GM21786 (cell line): ENCODE measurements at regions not wholly inside any gene's neighbourhood (a gene's known extent, or its start where the extent isn't known, plus 50 kb on each side); places are given as distances from the start of the nearest gene placed in this dataset.

Source experiments
- ATAC-seq: cut with Tn5 transposase; IDR thresholded peaks from one replicate; pipeline ENCODE4 v1.9.1; 2021; ENCODE audit not compliant: unreplicated experiment

DNA sequence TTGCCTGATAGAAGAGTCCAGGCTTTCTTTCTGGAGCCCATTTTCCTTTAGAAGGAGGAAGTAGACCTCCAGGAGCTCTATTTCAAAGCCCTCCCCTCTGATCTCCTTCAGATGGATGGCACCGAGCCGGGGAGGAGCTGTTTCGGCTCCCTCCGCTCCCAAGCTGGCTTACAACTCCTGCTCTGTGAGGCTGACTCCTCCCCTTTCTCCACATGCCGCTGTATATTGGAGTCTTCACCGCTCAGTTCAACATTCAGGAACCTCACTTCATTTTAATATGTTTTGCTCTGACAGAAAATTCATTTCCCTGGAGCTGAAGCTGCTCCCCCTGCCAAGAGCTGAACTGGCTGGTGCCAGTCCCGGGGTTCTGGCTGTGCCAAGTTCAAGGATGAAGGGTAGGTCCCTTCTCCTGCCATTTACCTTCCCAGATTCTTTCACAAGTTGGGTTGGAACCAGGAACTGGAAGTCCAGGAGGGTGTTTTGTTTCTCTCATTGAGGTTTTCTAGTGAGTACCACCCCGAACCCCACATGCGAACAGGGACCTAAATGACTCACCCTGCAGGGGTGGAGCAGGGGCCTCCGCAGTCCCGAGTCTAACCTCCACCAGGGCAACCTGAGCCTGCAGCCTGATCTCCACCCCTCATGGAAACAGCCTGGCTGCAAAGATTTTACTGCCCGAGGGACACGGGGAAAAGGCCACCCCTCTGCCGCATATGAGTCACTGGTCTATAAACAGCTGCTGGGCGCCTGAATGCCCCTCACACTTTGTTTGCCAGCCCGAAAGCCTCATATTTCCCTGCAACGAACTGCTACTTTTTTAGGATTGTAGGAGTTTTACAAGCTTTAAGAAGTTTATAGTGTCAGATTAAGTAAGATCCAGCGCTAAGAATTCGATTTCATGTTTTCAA is 68.6 kb upstream of the FOXA2 start:
- ATAC-seq: no peak

GRCh38 chr20:22653658-22654642 is 69.6 kb upstream of the FOXA2 start:
- ATAC-seq: no peak

- no peak for ATAC-seq
These were observed 79.2 kb upstream of the FOXA2 start for GRCh38 chr20:22663528-22664025.

- no peak for ATAC-seq
These were observed 82.8 kb upstream of the FOXA2 start for GRCh38 chr20:22667198-22667597.

- no peak for ATAC-seq
These were observed 87.8 kb upstream of the FOXA2 start for GRCh38 chr20:22672191-22672590.

DNA sequence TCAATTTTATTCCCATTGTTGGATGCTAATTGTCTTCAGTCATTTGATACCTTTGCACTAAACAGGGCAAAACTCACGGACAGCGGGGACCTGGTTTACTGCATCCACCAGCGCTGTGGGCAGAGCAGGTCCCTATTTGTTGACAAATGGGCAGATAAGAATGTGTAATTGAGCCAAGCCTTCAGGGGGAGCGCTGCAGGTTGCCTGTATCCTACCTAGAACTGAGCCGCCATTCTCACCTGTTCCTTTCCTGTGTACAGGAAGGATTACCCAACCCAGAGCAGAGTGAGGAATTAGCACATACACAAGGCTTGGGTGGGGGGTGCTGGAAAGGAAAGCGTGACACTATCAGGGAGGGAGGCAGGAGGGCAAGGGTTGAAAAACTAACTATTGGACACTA is 89.1 kb upstream of the FOXA2 start:
- ATAC-seq: no peak

DNA sequence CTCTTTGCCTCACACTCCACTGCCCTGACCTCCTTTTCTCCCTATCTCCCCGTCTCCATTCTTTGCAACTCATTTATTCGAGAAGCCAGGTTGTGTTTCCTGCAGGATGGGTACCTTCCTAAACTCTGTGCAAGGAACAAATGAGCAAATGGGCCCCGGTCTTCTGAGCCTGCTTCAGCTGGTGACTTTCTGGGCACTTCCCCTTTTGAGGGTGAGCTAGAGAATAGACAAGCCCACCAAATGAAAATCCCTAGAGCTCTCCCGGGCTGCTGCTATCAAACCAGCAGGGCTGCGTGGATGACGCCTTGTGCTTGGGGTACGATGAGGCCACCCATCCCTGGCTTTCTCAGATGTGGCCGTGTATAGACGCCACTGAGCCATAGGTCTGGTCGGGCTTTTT is 91.0 kb upstream of the FOXA2 start:
- ATAC-seq: no peak

GRCh38 chr20:22678678-22679077 is 94.3 kb upstream of the FOXA2 start:
- no peak for ATAC-seq

- no peak for ATAC-seq
These were observed 94.8 kb upstream of the FOXA2 start for GRCh38 chr20:22679197-22679596.

- no peak for ATAC-seq
These were observed 95.8 kb upstream of the FOXA2 start for GRCh38 chr20:22680031-22680740.

GRCh38 chr20:22681591-22682248 is 97.3 kb upstream of the FOXA2 start:
- ATAC-seq: no peak

GRCh38 chr20:22682381-22682780 is 98.0 kb upstream of the FOXA2 start:
- ATAC-seq: no peak

DNA sequence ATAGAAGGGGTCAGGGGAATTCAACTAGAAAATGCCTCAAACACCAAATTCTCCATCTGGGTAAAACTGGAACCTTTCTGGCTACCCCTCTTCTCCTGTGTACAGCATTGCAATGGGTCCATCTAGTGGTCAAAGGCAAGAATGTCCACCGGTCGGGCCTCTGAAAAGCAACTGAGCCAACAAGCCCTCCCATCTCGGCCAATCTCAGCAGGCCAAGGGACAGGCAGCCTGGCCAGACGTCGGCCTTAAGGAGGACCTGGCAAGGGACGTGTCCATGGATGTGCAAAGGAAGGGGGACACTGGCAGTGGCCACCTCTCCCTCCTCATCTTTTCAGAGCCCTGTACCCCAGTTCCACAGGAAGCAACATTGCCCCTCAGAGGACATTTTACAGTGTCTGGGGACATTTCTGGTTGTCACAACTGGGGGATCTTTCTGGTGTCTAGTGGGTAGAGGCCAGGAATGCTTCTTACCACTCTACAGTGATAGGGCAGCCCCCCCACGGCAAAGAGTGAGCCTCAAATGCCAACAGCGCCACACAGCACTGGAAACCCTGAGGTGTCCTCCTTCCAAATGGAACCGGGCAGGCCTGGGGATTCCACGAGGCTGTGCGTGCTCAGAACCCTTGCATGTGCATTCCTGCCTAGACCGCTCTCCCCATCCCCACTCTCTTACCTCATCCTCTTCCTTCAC is 99.8 kb upstream of the FOXA2 start:
- ATAC-seq: peak; percentile 78

GRCh38 chr20:22684763-22685443 is 100.5 kb upstream of the FOXA2 start:
- ATAC-seq: no peak

DNA sequence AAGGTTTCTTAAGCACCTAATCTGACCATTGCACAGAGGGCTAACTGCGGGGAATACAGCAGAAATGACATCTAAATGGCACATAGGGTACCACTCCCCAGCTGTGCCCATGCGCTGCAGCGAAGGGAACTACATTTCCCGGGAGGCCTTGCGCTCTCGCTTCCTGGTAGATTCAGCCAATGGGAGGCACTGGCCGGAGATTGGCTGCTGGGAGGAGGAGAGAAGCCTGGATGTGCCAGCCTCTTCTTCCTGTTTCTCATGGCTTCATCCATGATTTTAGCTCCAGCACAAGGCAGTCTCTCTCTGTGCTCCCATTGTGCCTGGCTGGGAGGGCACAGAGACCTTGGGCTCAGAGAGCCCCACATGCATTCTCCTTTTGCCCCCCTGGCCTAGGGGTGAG is 101.7 kb upstream of the FOXA2 start:
- ATAC-seq: no peak

GRCh38 chr20:22687676-22688349 is 103.4 kb upstream of the FOXA2 start:
- ATAC-seq: no peak

DNA sequence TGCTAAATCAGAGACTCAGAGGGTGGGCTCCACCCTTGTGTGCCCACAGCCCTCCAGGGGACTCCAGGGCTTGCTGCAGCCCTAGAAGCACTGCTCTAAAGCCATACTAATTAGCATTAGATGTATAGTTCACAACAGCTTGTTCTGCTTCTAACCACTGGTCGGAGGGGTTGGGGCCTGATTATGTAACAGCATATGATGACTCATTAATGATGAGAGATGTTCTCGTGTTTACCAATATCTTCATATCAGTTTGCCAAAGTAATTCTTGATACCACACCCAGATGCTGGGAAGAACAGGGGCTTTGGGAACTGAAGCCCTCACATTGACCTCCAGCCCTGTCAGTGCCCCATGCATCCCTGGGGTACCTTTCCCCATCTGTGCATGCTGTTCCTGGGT is 104.1 kb upstream of the FOXA2 start:
- no peak for ATAC-seq

DNA sequence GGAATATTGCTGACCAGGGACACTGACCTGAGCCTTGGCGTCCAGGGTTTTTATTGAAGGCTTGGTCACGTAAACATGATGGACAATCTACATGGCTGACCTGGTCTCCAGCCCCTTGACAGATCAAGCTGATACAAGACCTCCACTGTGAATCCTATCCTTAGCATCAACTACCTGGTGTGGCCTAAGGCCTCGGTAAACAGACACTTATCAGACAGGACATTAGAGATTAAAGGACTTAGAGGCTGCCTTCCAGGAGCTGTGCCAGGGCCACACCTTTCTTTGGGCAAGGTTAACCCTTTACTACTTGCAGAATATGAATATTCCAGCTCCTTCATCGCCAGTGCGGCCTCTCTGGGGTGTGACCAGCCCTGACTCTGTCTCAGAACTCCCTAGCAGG is 104.9 kb upstream of the FOXA2 start:
- no peak for ATAC-seq

- no peak for ATAC-seq
These were observed 105.6 kb upstream of the FOXA2 start for GRCh38 chr20:22690000-22690399.
